T-helper 2 cell (primary cell): ENCODE measurements at regions not wholly inside any gene's neighbourhood (a gene's known extent, or its start where the extent isn't known, plus 50 kb on each side); places are given as distances from the start of the nearest gene placed in this dataset.
"Not testable (repeated sequence)": the region's sequence is repeated elsewhere in the genome, so short reads cannot be mapped to it uniquely, and the experiment has no call there.

Source experiments
- DNase-seq, 5 experiments: peaks; one replicate each; pipeline versions ENCODE4 v3.0.0 to v3.0.0-alpha.2; 2012 to 2022

DNA sequence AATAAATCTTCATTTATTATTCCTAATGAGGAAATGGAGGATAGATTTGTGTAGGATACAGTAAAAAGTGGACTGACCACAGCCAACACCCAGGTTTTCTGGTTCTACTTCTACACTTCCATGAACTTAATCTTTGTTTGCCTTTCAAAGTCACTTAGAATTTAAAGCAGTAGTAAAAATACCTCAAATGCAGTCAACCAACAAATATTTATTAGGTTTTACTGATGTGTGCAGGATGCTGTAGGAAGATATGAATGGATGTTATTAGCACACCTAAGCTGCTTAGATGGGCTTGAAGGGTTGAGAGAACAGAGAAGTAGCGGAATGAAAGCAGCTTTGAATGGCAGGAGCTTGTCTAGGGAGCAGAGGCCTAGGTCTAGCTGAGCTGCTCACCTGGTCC, 201.1 kb downstream of the PALM2AKAP2 start:
- no peak for DNase-seq

DNA sequence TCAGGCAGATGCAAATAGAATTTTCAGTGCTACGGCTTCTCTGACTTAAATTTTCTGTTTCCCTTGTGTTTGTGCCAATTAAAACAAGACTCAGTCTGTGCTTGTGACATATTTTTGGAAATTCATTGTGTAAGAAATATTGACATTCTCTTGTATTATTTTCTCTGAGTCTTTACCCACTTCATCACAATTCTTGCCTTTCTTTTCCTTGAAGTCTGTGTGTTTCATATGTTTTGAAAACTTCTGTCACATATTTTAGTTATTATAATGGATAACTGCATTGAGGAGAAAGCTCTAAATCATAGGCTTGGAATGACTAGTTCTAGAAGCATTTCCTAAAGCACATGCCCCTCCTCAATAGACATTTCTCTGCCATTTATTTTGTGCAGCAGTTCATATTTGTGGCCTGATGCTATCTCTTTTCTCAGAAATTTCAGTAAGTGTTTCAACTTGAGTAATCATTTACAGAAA, 206.6 kb downstream of the PALM2AKAP2 start:
- peak in 1 of 5 experiments; percentile 89 for DNase-seq

DNA sequence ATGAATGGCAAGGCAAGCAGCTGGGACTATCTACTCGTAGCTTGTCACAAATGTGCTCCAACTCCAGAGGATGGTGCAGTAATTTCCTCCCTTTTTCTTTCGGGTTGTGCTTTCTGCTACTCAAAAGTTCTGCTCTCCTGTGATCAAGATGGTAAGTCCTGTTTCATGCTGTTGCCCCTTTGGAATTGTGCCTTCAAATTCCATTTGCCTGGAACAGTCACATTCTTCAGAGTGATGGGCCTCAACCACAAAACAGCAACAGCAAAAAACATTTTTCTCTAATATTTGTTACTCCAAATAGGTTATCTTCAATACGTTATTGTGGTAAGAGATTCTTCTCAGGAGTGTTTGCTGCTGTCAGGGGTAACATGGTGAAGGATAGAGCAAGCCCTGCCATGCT, 209.3 kb downstream of the PALM2AKAP2 start:
- DNase-seq, result no peak

DNA sequence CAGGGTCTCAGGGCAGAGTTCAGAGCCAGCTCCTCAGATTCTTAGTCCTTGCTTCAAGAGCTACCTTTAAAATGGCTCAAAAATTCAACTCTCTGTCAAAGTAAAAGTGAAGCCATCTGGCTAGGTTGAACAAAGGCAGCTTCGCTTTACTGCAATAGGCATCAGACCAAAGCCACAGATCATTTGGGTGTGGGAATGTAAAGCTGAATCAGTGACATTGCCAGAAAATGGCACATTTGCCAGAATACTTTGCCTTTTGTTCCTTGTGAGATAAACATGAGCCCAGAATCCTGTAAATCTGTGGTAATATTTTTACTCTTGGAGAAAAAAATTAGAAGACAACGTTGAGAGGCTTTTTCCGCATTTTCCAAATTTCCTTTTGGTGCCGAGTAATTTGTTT, 210.5 kb downstream of the PALM2AKAP2 start:
- no peak for DNase-seq

GRCh38 chr9:109992293-109992692, 212.3 kb downstream of the PALM2AKAP2 start:
- no peak for DNase-seq

GRCh38 chr9:109993250-109993978, 213.4 kb downstream of the PALM2AKAP2 start:
- no peak for DNase-seq

- no peak for DNase-seq
These were observed 213.8 kb downstream of the C9orf152 start for GRCh38 chr9:109994141-109994540.

DNA sequence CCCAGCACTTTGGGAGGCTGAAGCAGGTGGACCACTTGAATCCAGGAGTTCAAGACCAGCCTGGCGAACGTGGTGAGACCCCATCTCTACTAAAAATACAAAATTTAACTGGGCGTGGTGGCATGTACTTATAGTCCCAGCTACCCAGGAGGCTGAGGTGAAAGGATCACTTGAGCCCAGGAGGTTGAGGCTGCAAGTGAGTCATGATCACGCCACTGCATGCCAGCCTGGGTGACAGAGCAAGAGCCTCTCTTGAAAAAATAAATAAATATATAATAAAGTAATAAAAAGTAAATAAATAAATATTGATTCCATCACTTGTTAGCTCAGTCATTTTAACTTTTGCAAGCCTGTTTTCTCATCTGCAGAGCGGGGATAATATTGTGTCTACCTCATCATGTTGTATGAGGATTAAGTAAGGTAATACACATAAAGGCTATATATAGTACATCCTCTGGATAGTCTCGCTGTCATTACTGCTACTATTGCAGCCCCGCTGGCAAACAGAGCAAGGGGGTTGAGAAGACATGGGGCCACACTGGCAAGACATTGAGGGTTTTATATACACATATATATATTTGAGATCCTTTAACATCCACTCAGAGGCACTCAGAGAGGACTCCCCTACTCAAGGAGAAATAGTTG, 210.9 kb downstream of the C9orf152 start:
- no peak for DNase-seq

DNA sequence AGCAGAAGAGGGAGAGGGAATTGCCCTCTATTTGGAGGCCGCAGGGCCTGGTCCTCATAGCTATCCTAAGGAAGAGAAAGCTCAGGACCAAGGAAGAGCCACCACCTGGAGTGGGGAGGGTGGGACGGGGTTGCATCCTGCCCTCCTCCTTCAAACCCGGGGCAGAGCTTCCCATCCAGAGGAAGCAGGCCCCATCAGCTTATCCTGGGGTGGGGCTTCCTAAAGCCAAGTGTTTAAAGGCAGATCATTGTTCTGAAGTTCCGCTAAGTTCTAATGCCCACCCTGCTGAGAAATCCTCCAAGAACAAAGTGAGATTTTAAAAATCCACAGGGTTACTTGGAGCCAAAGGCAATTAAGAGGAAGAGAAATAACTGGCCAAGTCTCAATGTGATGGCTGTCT, 210.3 kb downstream of the C9orf152 start:
- DNase-seq, result no peak

DNA sequence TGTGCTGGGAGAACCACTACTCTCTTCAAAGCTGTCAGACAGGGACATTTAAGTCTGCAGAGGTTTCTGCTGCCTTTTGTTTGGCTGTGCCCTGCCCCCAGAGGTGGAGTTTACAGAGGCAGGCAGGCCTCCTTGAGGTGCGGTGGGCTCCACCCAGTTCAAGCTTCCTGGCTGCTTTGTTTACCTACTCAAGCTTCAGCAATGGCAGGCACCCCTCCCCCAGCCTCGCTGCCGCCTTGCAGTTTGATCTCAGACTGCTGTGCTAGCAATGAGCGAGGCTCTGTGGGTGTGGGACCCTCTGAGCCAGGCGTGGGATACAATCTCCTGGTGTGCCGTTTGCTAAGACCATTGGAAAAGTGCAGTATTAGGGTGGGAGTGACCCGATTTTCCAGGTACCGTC, 202.4 kb downstream of the C9orf152 start:
- DNase-seq, result peak in 1 of 5 experiments; percentile 9

GRCh38 chr9:110006657-110007056, 201.3 kb downstream of the C9orf152 start:
- DNase-seq, result no peak

DNA sequence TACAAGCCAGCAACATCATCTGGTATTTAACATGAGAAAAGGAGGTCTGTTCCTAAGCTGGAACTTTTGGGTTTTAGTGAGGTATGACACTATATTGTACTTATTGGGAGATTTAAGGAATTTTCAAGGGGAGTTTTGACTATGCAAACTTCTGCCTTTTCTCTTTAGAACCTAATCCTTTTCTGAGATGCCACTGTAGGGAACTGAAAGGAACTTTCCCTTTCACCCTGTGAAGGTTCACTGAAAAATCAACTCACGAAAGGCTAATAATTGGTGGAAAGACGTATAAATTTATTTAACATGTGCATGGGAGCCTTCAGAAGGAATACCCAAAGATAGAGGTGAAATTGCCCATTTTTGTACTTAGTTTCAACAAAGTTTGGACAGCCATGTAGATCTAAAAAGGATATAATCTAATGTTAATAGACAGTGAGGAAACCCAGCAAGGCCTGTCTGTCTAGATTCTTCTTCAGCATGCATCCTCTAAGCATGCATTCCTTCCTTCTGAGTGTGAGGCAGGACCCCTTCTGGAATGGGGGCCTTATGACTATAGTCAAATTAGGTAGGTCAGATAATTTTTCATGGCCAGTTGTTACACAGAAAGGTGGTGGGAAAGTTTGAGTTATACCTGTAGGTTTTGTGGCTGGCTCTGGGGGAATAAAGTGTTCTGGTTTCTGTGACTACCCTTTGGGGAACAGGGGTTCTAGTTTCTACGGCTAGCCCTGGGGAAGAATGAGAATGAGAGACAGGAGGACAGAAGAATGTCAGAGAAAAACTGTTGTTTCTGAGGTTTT, 200.3 kb downstream of the C9orf152 start:
- DNase-seq, result no peak

DNA sequence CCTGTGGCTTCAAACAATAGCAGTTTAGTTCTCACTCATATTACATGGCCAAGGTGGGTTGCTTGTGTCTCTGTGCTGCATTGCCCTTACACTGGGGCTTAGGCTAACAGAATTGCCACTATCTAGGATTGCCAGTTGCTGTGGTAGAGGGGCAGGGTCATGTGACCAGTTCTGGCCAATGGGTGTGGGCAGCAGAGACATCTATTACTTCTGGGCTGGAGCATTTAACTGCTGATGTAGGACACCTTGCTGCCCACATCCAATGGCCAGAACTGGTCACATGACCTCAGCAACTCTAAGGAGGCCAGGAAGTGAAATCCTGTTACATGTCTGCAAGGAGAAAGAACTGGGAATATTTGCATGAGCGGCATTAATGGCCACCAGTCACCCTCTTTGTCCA, 199.3 kb downstream of the C9orf152 start:
- no peak for DNase-seq

DNA sequence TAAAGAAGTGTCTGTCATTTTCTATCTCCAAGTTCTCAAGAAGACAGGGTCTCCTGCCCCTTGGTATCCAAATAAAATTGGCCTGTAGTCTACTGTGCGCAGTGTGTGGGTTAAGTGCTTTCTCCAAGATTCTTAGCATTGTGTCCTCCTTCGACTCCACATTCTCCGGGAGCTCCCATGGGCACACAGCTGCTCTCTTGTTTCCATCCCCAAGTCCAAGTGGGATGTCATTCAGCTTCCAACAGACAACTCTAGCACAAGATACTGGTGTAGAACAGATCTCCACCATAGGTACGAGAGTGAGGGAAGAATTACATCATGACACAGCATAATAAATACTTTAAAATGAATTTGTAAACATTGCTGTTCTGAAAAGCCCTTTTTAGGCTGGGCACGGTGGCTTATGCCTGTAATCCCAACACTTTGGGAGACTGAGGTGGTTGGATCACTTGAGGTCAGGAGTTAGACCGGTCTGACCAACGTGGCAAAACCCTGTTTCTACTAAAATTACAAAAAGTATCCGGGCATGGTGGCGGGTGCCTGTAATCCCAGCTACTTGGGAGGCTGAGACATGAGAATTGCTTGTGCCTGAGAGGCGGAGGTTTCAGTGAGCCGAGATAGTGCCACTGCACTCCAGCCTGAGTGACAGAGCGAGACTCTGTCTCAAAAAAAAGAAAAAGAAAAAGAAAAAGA, 196.2 kb downstream of the C9orf152 start:
- no peak for DNase-seq

DNA sequence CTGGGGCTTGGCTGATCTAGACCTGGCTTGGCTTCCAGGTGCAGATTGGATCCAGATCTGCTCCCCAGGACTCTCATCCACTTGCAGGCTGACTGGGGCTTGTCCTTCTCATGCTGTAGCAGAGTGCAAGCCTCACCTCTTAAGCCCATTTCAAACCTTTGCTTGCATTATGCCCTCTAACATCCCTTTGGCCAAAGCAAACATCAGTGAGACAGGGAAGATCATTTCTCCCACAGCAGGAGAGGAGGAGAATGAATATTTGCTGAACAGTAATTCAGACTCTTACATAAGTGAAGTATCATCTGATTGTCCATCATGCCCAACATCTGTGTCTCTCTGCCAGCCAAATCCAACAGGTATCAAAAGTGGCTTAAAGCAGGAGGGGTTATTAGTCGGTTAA, 194.9 kb downstream of the C9orf152 start:
- DNase-seq, result no peak

DNA sequence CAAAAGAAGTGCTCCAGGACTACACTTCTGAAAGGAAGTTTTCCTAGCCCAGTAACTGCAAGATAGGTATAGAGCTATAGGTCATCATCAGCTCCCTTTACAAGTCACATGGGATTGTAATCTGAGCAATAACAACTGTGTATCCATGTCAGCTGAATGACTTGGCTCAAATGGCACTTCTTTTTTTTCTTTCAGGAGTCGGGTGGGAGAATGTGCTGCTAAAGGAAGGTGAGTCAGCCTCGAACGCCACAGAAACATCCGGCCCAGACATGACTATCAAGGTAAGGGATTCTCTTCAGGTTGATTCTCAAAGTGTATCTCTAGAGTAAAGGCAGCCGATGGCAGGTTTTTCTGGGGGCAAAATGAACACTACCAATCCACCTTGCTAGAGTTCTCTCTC, 192.2 kb downstream of the C9orf152 start:
- DNase-seq, result peak in 1 of 5 experiments; percentile 17

DNA sequence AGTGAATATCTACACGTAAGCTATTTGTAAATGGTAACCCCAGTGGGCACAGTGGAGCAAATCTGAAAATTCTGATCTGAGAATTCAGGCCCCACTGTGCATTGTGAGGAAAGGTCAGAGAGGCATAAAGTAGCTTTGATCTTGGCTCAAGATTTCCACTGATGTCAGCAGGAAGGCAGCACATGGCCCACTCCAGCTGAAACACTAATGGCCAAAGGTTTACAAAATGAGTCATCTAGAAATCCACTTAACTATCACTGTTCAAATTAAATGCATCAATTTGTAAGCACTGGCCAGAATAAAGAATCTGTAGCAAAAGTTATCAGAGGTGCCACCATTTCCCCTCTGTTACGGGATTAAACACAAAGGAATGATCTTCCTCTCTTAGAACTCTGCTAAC, 191.6 kb downstream of the C9orf152 start:
- DNase-seq, result no peak

DNA sequence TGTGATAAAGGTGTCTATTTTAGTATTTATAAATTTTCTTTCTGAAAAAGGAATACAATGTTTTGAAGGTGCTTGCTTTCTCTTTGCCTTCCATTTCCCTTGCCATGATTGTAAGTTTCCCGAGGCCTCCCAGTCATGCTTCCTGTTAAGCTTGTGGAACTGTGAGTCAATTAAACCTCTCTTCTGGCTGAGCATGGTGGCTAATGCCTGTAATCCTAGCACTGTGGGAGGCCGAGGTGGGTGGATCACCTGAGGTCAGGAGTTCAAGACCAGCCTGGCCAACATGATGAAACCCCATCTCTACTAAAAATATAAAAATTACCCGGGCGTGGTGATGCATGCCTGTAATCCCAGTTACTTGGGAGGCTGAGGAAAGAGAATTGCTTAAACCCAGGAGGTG, 187.7 kb downstream of the C9orf152 start:
- DNase-seq, result not testable (repeated sequence)

DNA sequence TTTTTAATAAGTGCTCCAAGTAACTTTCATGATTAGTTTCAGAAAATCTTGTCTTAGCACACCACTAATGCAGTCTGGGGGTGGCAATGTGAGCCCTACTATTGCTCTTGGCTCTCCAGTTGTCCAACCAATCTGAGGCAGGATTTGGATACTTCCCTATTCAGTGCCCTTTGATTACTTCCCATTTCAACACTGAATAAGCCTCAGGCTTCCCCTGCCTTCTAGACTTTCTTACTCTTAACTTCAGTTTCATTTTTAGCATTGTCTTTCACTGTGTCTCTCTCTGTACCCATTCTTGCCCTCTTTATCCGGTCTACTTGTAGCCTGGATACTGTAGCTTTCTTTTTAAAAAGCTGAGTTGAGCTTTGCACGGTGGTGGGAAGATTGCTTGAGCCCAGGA, 186.1 kb downstream of the C9orf152 start:
- DNase-seq, result peak in 1 of 5 experiments; percentile 66

DNA sequence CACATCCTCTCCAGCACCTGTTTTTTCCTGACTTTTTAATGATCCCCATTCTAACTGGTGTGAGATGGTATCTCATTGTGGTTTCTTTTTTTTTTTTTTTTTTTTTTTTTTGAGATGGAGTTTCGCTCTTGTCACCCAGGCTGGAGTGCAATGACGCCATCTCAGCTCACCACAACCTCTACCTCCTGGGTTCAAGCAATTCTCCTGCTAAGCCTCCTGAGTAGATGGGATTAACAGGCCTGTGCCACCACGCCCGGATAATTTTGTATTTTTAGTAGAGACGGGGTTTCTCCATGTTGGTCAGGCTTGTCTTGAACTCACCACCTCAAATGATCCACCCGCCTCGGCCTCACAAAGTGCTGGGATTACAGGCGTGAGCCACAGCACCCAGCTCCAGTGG, 184.7 kb downstream of the C9orf152 start:
- DNase-seq, result peak in 1 of 5 experiments; percentile 43

DNA sequence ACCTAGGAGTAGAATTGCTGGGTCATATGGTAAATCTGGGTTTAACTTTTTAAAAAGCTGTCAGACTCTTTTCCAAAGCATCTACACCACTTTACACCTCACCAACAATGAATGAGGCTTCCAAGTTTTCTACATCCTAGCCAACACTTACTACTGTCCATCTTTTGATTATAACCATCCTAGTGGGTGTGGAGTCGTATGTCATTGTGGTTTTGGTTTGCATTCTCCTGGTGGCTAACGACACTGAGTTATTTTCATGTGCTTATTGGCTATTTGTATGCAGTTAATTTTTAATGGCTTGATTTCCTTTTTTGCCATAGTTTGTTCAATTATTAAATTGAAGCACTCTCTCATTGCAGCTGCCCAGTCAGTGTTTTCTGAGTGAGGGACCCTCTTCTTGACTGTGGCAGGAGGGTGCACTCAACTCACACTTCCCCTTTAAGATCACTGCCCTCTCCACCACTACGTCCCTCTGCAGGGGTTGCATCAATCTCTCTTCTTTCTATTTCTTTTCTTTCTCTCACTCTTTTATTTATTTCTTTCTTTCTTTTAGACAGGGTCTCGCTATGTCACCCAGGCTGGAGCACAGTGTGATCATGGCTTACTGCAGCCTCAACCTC, 182.3 kb downstream of the C9orf152 start:
- DNase-seq, result no peak

DNA sequence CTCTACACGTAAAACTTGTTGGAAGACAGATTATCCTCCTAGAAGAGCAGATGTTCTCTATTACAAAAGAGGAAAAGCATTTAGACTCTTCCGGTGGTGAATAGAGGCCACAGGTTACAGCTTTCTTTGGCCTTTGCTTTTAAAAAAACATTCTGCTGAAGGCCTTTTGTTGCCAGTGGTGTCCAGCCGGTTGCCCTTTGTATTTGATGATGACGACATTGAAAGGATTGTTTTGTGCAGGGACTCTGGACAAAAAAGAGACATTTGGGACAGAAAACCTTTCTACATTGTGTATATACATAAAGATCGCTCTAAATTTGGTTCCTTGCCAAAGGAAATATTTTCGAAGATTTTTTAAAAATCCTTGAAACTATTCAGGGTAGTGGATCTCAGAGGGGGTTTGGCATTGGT, 180.3 kb downstream of the C9orf152 start:
- no peak for DNase-seq
